ENCODE measurements at regions not wholly inside any gene's neighbourhood (a gene's known extent, or its start where the extent isn't known, plus 50 kb on each side); places are given as distances from the start of the nearest gene placed in this dataset.

DNA sequence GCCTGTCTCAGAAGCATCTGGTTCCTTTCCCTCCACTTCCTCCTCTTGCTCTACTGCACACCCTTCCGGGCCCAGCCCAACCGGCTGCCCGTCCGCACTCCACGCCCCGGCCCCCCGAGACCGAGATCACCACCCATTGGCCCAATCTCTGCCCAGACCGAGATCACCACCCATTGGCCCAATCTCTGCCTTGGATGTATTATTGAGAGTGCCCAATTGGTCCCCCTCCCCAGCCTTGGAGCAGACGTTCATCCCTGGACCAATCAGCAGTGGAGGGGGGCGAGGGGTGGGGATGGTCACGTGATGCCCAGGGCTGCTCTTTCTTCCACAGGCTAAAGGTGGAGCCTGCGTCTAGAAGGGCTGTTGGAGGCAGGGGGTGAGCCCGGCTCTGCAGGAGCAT lies 75.6 kb upstream of the TMEM132C start:
- TF ChIP-seq, protein P1, sequence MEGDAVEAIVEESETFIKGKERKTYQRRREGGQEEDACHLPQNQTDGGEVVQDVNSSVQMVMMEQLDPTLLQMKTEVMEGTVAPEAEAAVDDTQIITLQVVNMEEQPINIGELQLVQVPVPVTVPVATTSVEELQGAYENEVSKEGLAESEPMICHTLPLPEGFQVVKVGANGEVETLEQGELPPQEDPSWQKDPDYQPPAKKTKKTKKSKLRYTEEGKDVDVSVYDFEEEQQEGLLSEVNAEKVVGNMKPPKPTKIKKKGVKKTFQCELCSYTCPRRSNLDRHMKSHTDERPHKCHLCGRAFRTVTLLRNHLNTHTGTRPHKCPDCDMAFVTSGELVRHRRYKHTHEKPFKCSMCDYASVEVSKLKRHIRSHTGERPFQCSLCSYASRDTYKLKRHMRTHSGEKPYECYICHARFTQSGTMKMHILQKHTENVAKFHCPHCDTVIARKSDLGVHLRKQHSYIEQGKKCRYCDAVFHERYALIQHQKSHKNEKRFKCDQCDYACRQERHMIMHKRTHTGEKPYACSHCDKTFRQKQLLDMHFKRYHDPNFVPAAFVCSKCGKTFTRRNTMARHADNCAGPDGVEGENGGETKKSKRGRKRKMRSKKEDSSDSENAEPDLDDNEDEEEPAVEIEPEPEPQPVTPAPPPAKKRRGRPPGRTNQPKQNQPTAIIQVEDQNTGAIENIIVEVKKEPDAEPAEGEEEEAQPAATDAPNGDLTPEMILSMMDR (IDR thresholded peaks at IDR 0.05; ENCODE audit: extremely low read depth in 1 of 2, insufficient read depth in 1 of 2, low read depth in 1 of 2, low read length in 2 of 2): no peak
- no peak for TF ChIP-seq EZH2 (IDR thresholded peaks at IDR 0.05; ENCODE audit: borderline replicate concordance, low read depth, low read length, severe bottlenecking)
- TF ChIP-seq POLR2AphosphoS5 (IDR thresholded peaks at IDR 0.05; ENCODE audit: insufficient read depth, low read depth, low read length): no peak
- TF ChIP-seq, protein P2, sequence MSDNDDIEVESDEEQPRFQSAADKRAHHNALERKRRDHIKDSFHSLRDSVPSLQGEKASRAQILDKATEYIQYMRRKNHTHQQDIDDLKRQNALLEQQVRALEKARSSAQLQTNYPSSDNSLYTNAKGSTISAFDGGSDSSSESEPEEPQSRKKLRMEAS (IDR thresholded peaks at IDR 0.05; ENCODE audit: insufficient read depth, insufficient read length): no peak
- TF ChIP-seq FOS (IDR thresholded peaks at IDR 0.05; ENCODE audit: borderline replicate concordance, insufficient read depth, low read length): no peak
- TF ChIP-seq MYC (IDR thresholded peaks at IDR 0.05; ENCODE audit: low read depth, low read length): no peak
- TF ChIP-seq POLR2A (IDR thresholded peaks at IDR 0.05; ENCODE audit: low read depth, low read length): no peak

Measured in endothelial cell of umbilical vein (primary cell).